Neural crest cell (in vitro differentiated cells): ENCODE measurements at regions not wholly inside any gene's neighbourhood (a gene's known extent, or its start where the extent isn't known, plus 50 kb on each side); places are given as distances from the start of the nearest gene placed in this dataset.

Experiments used
- DNase-seq: peaks from one replicate; pipeline ENCODE4 v3.0.0; 2021; ENCODE audit warnings: low read depth, mixed read lengths, low spot score
- H3K27ac Mint-ChIP-seq: one replicate; pipeline ENCODE4 v1.8.0; 2021; ENCODE audit warnings: mild to moderate bottlenecking, mixed read lengths; ENCODE audit not compliant: unreplicated experiment
- H3K27me3 Mint-ChIP-seq: 2 replicates; pipeline ENCODE4 v1.8.0; 2021; ENCODE audit warnings: low read depth, mild to moderate bottlenecking, mixed read lengths
- H3K36me3 Mint-ChIP-seq: 2 replicates; pipeline ENCODE4 v1.8.0; 2021; ENCODE audit warnings: low read depth, mild to moderate bottlenecking, mixed read lengths
- H3K4me1 Mint-ChIP-seq: 2 replicates; pipeline ENCODE4 v1.8.0; 2021; ENCODE audit warnings: mixed read lengths
- H3K4me3 Mint-ChIP-seq: one replicate; pipeline ENCODE4 v1.8.0; 2021; ENCODE audit warnings: mild to moderate bottlenecking, mixed read lengths
- H3K9me3 Mint-ChIP-seq: 2 replicates; pipeline ENCODE4 v1.8.0; 2021; ENCODE audit warnings: mixed read lengths
- TF ChIP-seq, protein P1 (sequence below): fragments of 200-600 bp; sonication (generic); conservative IDR thresholded peaks from 2 replicates; pipeline ENCODE4 v1.5.0; 2021; ENCODE audit warnings: antibody characterized with exemption, mild to moderate bottlenecking

DNA sequence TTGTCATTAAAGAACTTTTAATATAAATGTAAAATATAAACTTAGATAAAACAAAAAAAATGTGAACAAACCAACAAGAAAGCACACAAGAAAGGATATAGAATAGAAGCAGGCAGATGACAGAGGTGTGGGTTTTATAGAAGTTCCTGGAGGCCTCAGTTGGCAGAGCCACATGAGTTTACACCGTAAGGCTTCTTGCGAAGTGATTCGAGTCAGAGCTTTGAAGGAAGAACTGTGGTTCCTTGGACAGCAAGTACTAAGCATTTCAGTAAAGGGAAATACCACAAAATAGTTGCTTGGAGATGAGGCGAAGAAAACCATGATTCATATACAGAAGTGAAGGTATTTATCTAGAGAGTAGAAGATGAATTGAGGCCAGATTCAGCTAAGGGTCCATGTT is 207.9 kb upstream of the EYA4 start:
- H3K27me3 Mint-ChIP-seq = no peaks in the 10 kb centered on the region
- H3K4me3 Mint-ChIP-seq = no peak overlapping the region
- peaks cover 4% of the 10 kb centered on the region for H3K36me3 Mint-ChIP-seq
- no peak for DNase-seq
- no peaks in the 10 kb centered on the region for H3K4me1 Mint-ChIP-seq
- no peak overlapping the region for H3K27ac Mint-ChIP-seq
- TF ChIP-seq, protein P1, sequence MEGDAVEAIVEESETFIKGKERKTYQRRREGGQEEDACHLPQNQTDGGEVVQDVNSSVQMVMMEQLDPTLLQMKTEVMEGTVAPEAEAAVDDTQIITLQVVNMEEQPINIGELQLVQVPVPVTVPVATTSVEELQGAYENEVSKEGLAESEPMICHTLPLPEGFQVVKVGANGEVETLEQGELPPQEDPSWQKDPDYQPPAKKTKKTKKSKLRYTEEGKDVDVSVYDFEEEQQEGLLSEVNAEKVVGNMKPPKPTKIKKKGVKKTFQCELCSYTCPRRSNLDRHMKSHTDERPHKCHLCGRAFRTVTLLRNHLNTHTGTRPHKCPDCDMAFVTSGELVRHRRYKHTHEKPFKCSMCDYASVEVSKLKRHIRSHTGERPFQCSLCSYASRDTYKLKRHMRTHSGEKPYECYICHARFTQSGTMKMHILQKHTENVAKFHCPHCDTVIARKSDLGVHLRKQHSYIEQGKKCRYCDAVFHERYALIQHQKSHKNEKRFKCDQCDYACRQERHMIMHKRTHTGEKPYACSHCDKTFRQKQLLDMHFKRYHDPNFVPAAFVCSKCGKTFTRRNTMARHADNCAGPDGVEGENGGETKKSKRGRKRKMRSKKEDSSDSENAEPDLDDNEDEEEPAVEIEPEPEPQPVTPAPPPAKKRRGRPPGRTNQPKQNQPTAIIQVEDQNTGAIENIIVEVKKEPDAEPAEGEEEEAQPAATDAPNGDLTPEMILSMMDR = no peak
- H3K9me3 Mint-ChIP-seq = peaks cover 8% of the 10 kb centered on the region

DNA sequence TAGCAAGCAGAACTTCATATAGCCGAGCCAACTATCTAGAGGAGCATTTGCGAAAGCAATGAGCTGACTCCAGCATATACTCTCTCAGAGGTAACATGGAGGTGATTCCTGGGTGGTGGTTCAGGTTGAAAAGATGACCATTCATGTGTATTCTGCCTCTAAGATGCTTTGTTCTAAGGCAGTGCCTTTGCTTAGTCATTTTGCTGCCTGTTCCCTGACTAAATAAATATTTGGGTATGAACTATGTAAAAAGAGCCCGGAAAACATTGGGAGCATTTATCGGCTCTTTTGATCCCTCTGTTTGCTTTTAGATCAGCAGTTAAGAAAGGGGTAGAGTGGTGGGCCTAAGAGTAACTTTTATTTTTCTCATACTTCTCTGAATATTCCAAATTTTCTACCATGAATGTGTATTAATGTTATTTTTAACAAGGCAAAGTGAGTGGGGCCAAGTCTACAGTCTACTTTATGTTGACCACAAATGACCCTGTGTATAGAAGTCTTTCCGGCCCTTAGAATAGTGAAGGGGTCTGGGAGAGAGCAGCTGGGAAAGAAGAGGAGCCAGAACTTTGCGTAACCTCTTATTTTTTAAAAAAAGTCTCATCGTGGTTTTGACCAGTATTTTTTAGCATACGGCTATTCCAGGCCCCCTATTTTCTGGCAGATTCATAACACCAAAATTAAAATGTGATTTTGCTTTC is 206.5 kb upstream of the EYA4 start:
- H3K4me3 Mint-ChIP-seq = no peak overlapping the region
- no peaks in the 10 kb centered on the region for H3K27me3 Mint-ChIP-seq
- H3K4me1 Mint-ChIP-seq = no peaks in the 10 kb centered on the region
- DNase-seq = no peak
- TF ChIP-seq, protein P1 = no peak
- peaks cover 7% of the 10 kb centered on the region for H3K9me3 Mint-ChIP-seq
- no peaks in the 10 kb centered on the region for H3K36me3 Mint-ChIP-seq
- H3K27ac Mint-ChIP-seq = no peak overlapping the region

DNA sequence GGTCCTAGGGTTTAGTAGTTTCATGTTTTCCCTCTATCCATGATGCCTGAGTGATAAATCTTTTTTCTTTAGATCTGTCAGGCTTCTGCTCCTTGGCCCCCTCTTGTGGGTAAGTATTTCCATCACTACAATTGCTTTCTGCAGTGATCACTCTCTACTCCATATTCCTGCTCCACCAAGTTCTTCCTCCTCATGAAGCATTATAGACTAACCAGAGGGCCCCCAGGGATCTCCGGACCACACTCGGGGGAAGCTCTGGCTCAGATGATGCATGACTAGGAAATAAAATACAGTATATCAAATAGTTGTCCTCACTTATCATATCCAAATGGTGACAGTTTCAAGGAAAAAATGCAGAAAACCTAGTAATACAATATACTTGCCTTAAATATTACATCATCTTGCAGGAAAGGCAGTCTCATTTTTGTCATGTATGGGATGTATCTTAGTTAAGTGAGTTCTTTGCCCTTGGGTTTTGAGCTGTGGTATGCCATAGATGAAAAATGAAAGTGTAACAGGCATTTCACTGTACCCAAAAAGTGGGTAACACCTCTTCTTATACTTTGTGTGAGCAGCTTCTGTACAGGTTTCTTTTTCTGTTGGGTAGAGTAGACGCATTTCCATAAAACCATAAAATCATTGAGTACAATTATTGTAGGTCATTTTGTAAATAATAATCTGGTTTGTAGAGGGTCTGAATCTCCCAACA is 200.9 kb upstream of the EYA4 start:
- H3K27me3 Mint-ChIP-seq = no peaks in the 10 kb centered on the region
- DNase-seq = peak; percentile 18
- H3K4me3 Mint-ChIP-seq = no peak overlapping the region
- H3K4me1 Mint-ChIP-seq = no peaks in the 10 kb centered on the region
- H3K36me3 Mint-ChIP-seq = no peaks in the 10 kb centered on the region
- TF ChIP-seq, protein P1 = peak; percentile 56
- H3K9me3 Mint-ChIP-seq = no peaks in the 10 kb centered on the region
- H3K27ac Mint-ChIP-seq = no peak overlapping the region

DNA sequence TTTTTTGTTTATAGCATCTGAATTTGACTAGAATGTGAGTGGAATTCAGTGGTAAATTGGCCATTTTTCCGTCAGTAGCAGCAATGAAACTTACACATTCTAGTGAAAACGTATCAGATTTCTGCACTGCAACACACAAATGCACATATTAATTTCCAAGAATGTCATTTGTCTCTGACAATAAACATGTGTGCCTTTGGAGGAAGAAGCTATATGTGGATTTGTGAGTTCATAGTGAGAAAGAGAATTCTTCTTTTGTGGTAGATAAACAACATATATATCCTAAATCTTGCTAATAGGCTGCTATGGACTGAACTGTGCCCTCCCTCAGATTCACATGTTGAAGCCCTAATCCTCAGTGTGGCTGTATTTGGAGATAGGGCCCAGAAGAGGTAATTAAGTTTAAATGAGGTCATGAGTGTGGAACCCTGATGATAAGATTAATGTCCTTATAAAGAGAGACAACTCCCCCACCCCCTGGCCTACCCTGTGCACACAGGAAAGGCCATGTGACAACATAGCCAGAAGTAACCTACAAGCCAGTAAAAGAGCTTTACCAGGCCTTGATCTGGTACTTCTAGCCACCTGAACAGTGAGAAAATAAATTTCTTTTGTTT is 200.2 kb upstream of the EYA4 start:
- TF ChIP-seq, protein P1 = no peak
- DNase-seq = no peak
- H3K4me3 Mint-ChIP-seq = no peak overlapping the region
- no peaks in the 10 kb centered on the region for H3K4me1 Mint-ChIP-seq
- H3K36me3 Mint-ChIP-seq = no peaks in the 10 kb centered on the region
- no peaks in the 10 kb centered on the region for H3K9me3 Mint-ChIP-seq
- H3K27ac Mint-ChIP-seq = no peak overlapping the region
- H3K27me3 Mint-ChIP-seq = no peaks in the 10 kb centered on the region

DNA sequence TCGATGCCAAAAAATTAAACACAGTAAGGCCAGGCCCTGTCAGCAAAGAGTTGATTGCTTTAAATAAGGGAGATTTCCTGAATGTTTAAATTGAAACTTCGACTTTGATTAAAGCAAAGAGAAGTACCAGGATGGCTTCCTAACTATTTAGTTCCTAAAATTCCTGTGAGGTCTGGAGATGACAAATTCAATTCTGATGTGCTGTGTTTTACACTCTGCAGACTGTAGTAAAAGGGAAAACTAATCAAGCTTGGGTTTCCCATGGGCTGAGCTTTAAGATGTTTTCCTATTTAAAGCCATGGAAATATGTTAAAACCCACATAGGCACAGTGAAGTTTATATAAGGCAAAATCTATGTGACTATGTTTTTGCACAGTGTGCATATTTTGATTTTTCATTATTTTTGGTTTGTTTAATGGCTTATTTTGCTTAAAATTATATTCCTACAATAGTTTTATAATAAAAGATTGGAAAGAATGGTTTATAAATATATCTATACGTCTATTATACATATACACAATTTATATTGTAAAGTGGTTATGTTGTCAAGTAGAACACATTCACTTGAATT is 198.5 kb upstream of the EYA4 start:
- Mint-ChIP-seq H3K4me3 (no peak overlapping the region), H3K9me3 (no peaks in the 10 kb centered on the region), H3K27ac (no peak overlapping the region), H3K27me3 (no peaks in the 10 kb centered on the region), H3K4me1 (no peaks in the 10 kb centered on the region), H3K36me3 (no peaks in the 10 kb centered on the region)
- TF ChIP-seq, protein P1 = no peak
- no peak for DNase-seq
